CD4-positive, alpha-beta T cell treated with Interleukin-15 for 1 hour (primary cell): ENCODE measurements at regions not wholly inside any gene's neighbourhood (a gene's known extent, or its start where the extent isn't known, plus 50 kb on each side); places are given as distances from the start of the nearest gene placed in this dataset.

Experiments
- DNase-seq: peaks from one replicate; pipeline ENCODE4 v3.0.0-alpha.2; 2020

GRCh38 chr1:198865319-198865718 is 226.5 kb downstream of the PTPRC start:
- DNase-seq = no peak

DNA sequence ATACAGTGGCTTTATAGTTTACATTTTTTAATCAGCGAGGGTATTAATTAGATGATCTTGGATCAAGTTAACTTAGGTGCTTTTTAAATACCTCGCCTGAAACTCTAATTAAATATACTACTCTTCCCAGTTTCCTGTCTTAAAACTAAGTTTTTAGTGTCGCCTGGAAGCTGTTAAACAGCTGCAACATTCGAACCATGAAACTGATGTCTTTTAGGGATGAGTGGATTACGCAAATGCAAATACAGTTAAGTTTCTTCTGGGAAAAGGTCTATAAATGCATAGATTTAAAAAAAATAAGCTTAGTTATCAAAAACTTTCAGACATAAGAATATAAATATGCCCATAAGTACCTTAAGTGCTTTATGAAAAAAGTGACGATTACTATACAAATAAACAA is 228.3 kb downstream of the PTPRC start:
- no peak for DNase-seq

GRCh38 chr1:198873696-198874230 is 234.9 kb downstream of the PTPRC start:
- no peak for DNase-seq

DNA sequence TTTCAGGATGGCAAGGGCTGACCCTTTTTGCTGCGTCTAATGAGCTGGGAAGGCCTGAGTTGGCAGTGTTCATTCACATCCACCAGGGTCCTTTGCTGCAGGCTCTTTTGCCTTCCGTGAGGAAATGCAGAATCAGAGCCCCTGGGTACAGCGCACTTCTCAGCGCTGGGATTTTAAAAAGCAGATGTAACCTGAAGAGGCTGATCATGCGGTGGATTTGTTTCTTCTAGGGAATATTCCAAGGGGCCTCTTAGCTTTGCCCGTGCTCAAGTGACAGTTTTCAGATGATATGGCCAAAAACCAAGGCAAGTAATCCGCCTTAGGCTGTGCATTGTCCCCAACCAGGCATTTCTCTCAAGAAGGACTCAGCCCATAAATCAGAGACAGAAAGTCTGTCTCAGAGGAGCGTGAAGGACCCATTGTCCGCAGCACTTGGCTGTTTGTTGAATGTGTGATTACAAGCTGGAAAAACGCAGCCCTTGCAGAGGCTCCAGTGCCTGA is 237.6 kb downstream of the PTPRC start:
- no peak for DNase-seq

DNA sequence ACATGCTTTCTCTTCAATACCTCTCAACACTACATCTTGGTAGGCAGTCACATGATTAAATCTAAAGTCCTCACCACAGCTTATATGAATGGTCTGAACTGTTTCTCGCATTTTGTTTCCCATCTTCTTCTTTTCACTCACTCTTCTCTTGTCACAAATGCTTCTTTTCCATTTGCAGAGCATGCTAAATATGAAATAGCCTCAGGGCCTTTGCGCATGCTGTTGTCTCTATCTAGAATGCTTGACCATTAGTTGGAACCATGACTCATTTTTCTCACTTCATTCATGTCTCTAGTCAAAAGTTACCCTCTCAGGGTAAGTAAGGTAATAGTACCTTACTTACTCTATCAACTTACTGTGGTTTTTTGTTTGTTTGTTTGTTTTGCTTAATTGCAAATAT is 239.7 kb downstream of the PTPRC start:
- DNase-seq = no peak

- no peak for DNase-seq
Measured at GRCh38 chr1:198879711-198880306, 241.0 kb downstream of the PTPRC start.

GRCh38 chr1:198880397-198880796 is 241.6 kb downstream of the PTPRC start:
- no peak for DNase-seq

- DNase-seq = no peak
Measured at GRCh38 chr1:198880818-198881597, 242.2 kb downstream of the PTPRC start.

DNA sequence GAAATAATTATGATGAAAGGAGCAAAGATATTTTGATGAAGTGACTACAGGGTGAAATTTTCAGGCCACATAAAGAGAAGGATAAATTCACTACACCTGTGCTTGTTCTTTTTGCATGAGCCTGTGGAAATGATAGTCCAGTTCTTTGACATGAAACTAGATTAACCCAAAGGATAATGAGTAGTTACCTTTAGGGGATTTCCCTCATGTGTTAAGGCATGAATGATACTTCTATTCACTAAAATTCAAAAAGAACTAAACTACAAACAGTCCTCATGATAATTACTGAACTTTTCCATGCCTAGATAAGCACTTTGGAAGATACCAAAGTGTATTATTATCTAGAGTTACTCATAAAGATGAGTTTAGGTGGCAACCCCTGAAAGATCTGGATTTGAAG is 244.3 kb downstream of the PTPRC start:
- DNase-seq = no peak

DNA sequence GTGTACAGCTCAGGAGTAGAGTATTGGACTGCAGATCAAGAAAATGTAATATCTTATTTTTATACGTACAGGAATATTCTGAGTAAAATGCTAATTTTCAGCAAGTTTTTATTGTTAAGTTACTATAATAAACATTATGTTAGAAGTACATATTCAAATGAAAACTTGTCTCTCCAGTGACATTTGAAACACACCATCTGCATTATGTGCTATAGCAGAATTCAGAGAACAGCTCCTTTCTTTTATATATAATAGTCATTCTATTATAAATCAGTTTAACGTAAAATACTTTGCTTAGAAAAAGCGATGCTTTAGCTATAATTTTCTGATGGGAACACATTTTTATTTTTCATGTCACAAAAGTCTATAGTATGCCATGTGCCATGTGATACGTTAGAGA is 249.0 kb downstream of the PTPRC start:
- no peak for DNase-seq

DNA sequence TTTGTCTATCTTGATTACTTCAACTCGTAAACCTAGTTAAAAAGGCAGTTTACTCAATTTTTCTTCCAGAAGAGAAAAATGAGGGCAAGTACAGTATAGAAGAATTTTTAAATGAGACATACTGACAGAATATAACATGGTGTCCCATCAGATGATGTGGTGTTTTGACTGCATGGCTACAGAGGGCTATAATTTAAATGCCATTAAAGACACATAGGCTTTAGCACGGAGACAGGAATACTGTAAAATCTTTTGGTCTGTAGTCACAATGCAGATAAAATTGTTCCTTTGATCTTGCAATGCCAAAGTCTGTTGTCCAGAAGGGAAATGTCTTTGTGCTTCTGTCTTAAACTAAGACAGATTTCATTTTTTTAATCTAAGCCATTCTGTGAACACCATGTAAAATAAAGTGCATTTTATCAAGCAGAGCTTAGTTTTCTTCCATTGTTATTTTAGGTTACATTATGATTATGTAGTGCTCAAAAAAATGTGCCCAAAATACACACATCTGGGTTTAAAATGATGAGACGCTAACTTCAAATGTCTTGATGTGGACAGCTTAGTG is 249.6 kb downstream of the PTPRC start:
- no peak for DNase-seq

DNA sequence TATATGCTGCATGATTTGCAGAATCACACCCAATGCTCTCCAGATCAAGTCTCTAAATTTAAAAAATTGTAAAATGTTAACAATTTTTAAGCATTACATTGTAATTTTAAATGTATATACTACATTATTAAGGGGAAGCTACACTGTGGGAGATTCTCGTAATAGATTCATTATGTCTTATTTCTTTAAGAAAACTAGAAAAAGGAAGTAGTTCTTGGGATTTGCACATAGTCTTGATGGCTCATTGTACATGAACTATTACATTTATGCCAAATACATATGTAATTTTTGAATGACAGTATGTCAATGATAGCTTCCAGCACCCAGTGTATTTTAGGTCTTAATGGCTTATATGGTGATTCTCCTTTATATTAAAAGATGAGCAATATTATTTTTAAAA is 250.3 kb downstream of the PTPRC start:
- DNase-seq = no peak

DNA sequence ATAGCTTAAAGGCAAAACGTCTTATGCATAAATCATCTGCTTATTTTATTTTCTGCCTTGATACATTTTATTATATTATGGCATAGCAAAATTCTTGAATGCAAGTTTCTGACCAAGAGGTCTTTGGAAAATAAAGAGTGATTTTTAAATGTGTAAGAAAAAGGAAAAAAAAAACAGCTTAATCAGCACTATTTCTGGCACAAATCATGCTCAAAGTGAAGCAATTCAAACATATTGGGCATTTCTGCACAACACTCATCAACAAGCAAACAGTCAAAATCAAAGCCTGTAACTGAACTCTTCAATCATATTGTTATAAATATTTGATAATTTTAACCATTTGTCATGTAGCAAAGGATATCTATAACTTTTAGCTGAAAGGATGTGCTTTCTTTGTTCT is 250.9 kb downstream of the PTPRC start:
- DNase-seq = no peak

DNA sequence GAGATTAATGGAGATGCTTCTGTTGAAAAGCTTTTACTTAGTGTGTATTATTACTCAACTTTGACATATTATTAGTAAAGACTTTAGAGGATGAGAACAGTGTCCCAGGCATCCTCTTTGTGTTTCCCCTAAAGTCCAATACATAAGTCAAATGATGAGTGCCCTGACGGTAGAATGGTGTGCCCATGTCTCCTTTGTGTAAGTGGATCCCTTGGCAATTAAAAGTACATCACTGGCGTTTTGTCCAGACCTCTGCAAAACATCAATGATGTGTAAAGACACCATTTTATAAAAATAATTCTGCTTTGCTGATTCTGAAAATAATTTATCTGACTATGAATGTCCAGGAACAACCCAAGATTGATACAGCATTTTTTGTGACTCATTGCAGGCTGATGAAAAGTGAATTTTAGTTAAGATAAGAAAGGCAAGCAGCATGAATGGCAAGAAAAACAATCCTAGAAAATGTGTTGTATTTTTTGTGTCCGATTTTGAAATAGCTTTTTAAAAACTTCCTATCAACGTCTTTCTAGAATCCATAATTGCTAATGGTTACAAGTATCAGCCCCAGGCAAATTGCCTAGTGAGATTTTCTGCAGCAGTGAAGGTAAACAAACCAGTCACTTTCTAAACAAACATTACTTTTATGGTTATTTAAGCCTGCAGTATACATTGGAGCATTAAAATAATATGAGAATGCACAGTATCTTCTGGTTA is 251.5 kb downstream of the PTPRC start:
- DNase-seq = no peak

GRCh38 chr1:198892065-198892464 is 253.2 kb downstream of the PTPRC start:
- no peak for DNase-seq

DNA sequence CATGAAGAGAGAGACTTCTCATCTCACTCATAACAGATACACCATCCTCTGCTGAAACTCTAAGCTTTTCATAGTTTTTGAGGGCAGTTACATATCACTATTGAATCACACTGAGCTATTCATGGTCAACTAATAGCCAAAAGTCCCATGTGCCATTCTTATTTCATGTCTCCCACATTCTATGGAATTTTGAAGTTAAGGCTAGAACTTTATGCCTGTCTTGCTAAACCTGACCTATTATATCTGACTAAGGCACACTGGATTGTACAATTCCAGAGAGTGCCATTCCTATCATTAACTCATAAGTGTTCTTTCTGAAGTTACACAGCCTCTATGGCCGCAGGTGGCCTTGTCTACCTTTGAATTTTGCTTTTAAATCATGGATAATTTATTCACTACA is 254.3 kb downstream of the PTPRC start:
- no peak for DNase-seq

DNA sequence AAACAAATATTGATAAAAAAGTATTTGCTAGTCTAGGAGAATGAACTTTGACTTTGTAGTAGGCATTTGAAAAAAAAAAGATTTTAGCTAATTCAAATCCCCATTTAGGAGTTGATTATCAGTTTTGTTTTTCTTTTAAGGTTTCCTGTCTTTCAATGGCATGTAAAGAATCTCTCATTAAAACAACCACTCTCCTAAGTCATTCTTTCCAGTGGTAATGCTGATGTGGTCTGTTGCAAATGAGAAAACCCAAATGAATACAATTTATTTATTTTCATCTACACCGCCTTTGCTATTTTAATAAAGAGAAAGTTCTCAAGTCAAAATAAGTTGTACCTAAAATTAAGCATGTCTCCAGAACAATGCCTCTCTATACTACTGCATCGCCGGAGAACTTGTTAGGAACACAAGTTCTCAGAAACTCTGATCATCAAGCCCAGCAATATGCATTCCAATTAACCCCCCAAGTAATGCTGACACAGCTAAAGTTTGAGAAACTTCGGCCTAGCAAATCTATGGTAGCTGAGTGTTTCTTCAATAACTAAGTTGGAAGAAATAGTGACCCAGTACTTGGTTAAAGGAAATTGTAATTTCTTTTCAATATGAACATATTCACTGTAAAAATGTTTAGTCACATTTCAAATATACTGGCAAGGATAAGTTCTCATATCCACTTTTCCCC is 255.1 kb downstream of the PTPRC start:
- no peak for DNase-seq

DNA sequence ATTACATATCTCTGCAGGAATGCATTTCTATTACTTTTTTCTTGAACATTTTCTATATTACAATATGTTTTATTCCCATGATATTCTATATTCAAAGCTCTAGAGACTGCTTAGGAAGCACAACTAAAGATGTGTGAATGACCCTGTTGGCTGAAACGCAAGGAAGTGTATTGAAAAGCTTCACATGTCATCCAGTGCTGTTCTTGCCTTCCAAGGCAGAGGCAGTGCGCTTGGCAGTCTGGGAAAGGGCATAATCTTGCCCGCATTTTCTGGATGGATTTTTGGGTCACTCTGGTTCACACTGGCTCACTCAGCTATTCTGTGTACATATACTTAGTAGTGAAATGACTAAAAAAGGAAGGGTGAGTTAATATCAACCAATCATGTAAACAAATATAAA is 262.4 kb downstream of the PTPRC start:
- DNase-seq = no peak

DNA sequence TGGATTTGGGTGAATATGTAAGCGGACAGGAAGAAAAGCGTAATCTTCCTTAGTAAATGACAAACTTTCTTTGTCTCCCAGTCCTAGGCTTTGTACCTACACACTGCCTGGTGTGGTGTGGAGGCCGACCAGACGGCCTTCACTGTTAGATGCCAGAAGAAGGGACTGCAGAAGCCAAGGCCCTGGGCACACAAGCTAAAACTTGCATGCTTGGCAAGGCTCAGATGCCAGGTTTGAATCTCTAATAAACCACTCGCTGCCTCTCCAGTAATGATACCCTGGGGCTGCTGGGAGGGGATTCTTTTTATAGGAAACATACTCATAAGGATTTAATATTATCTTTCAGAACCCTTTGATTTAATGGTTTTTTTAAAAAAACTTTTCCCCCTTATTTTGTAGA is 263.8 kb downstream of the PTPRC start:
- no peak for DNase-seq

DNA sequence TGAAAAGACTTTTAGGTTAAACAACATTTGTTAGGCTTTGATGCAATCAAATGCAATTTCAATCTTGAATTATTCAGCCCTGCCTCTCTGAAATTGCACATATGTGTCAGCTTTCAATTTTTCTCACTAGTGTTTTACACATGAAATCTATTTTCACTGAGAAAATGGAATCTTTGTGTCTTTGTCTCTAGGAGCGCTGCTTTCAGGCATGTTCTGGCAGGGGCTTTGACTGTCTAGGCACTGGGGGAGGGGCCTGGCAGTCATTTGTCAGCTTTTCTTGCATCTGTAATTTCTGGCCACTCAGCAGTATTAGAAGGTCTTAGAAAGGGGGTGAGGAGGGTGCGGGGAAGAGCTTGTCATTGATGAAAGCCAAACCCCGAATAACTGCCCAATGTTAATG is 264.4 kb downstream of the PTPRC start:
- DNase-seq = no peak

DNA sequence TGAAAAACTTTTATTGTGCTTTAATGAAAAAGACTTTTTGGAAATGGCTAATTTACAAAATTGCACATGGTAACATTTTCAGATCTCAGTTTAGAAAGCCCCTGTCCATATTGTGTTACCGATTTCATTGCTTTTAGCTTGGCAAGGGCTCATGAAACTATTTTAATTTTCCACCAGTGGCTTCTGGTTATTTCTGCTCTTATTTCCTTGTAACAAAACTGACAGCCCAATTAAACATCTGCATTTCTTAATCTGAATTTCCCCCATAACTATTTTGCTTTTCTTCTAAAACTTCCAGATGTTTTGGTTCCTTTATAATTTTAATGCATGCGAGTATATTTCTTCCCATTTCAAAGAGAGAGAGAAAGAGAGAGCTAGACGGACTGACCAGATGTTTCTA is 264.8 kb downstream of the PTPRC start:
- no peak for DNase-seq

- DNase-seq = no peak
Measured at GRCh38 chr1:198904321-198904720, 265.5 kb downstream of the PTPRC start.
